ENCODE measurements at regions not wholly inside any gene's neighbourhood (a gene's known extent, or its start where the extent isn't known, plus 50 kb on each side); places are given as distances from the start of the nearest gene placed in this dataset.
"Not testable (repeated sequence)": the region's sequence is repeated elsewhere in the genome, so short reads cannot be mapped to it uniquely, and the experiment has no call there.

- DNase-seq (ENCODE audit: low read depth) = peak; percentile 81
- TF ChIP-seq CTCF (conservative IDR thresholded peaks at IDR 0.05; ENCODE audit: control insufficient read depth, insufficient read depth, low read depth, low read length) = no peak
- no peak overlapping the region for H3K4me3 ChIP-seq (ENCODE audit: control insufficient read depth, low read depth, low read length)
Measured at GRCh38 chr1:234955107-234955731, 173.4 kb downstream of the TOMM20 start.

- H3K4me3 ChIP-seq (ENCODE audit: control insufficient read depth, low read depth, low read length) = no peak overlapping the region
- TF ChIP-seq CTCF (conservative IDR thresholded peaks at IDR 0.05; ENCODE audit: control insufficient read depth, insufficient read depth, low read depth, low read length) = no peak
- no peak for DNase-seq (ENCODE audit: low read depth)
Measured at GRCh38 chr1:234954613-234955012, 174.0 kb downstream of the TOMM20 start.

GRCh38 chr1:234953655-234954405 lies 174.8 kb downstream of the TOMM20 start:
- DNase-seq (ENCODE audit: low read depth) = no peak
- no peak for TF ChIP-seq CTCF (conservative IDR thresholded peaks at IDR 0.05; ENCODE audit: control insufficient read depth, insufficient read depth, low read depth, low read length)
- H3K4me3 ChIP-seq (ENCODE audit: control insufficient read depth, low read depth, low read length) = no peak overlapping the region

GRCh38 chr1:234950598-234950997 lies 178.0 kb downstream of the TOMM20 start:
- H3K4me3 ChIP-seq (ENCODE audit: control insufficient read depth, low read depth, low read length) = no peak overlapping the region
- TF ChIP-seq CTCF (conservative IDR thresholded peaks at IDR 0.05; ENCODE audit: control insufficient read depth, insufficient read depth, low read depth, low read length) = no peak
- DNase-seq (ENCODE audit: low read depth) = no peak

- not testable (repeated sequence) for H3K4me3 ChIP-seq (ENCODE audit: control insufficient read depth, low read depth, low read length)
Measured at GRCh38 chr1:234949528-234949927, 179.1 kb downstream of the TOMM20 start.

GRCh38 chr1:234944439-234945344 lies 183.9 kb downstream of the TOMM20 start:
- TF ChIP-seq CTCF (conservative IDR thresholded peaks at IDR 0.05; ENCODE audit: control insufficient read depth, insufficient read depth, low read depth, low read length) = no peak
- H3K4me3 ChIP-seq (ENCODE audit: control insufficient read depth, low read depth, low read length) = no peak overlapping the region

More at GRCh38 chr1:234949528-234949927, 179.1 kb downstream of the TOMM20 start:
- not testable (repeated sequence) for DNase-seq (ENCODE audit: low read depth)

More at GRCh38 chr1:234944439-234945344, 183.9 kb downstream of the TOMM20 start:
- DNase-seq (ENCODE audit: low read depth) = no peak

All from fibroblast of mammary gland (primary cell).